Keratinocyte (primary cell): ENCODE measurements at regions not wholly inside any gene's neighbourhood (a gene's known extent, or its start where the extent isn't known, plus 50 kb on each side); places are given as distances from the start of the nearest gene placed in this dataset.
"Not testable (repeated sequence)": the region's sequence is repeated elsewhere in the genome, so short reads cannot be mapped to it uniquely, and the experiment has no call there.

Source experiments
- DNase-seq: peaks from one replicate; pipeline ENCODE4 v3.0.0-alpha.2; 2011; ENCODE audit warnings: low read depth, missing footprints, low spot score
- FAIRE-seq: peaks from 2 replicates; lab custom pipeline; 2011; peaks lifted over from hg19 to GRCh38; lab: Jason Lieb, UNC
- H2AFZ ChIP-seq: 2 replicates; pipeline ENCODE4 v1.6.0; 2012; ENCODE audit warnings: low read length, control low read depth, inconsistent platforms; ENCODE audit not compliant: control insufficient read depth
- H3K27ac ChIP-seq: 2 replicates; pipeline ENCODE4 v1.5.1; 2011; ENCODE audit warnings: low read length; ENCODE audit not compliant: control insufficient read depth, insufficient read depth
- H3K27me3 ChIP-seq: 3 replicates; pipeline ENCODE4 v1.6.0; 2011; ENCODE audit warnings: low read length; ENCODE audit not compliant: control insufficient read depth, insufficient read depth; ENCODE audit errors: extremely low read depth
- H3K36me3 ChIP-seq, 2 experiments: 2 replicates in 1 of 2; 3 replicates in 1 of 2; pipeline ENCODE4 v1.5.1; 2011; ENCODE audit warnings: low read length in 2 of 2, mild to moderate bottlenecking in 1 of 2; ENCODE audit not compliant: control insufficient read depth in 2 of 2, insufficient read depth in 2 of 2; ENCODE audit errors: extremely low read depth in 1 of 2
- H3K4me1 ChIP-seq: 3 replicates; pipeline ENCODE4 v1.5.1; 2011; ENCODE audit warnings: low read length; ENCODE audit not compliant: control insufficient read depth, insufficient read depth; ENCODE audit errors: extremely low read depth
- H3K4me2 ChIP-seq: 3 replicates; pipeline ENCODE4 v1.6.0; 2011; ENCODE audit warnings: low read depth, low read length; ENCODE audit not compliant: control insufficient read depth, insufficient read depth; ENCODE audit errors: extremely low read depth
- H3K4me3 ChIP-seq, 3 experiments: fragments of 200-600 bp in 1 of 3; sonication (generic) in 1 of 3; 2 replicates in 2 of 3; 3 replicates in 1 of 3; pipeline ENCODE4 v1.5.1; 2011 to 2016; ENCODE audit warnings: low read length in 3 of 3, mild to moderate bottlenecking in 3 of 3, control low read depth in 2 of 3, inconsistent platforms in 1 of 3, low read depth in 1 of 3, mixed read lengths in 1 of 3, mixed run types in 1 of 3, moderate library complexity in 1 of 3; ENCODE audit not compliant: control insufficient read depth in 2 of 3, insufficient read depth in 2 of 3; ENCODE audit errors: extremely low read depth in 1 of 3
- H3K79me2 ChIP-seq: 2 replicates; pipeline ENCODE4 v1.6.0; 2012; ENCODE audit warnings: low read length; ENCODE audit not compliant: control insufficient read depth, insufficient read depth
- H3K9ac ChIP-seq: 3 replicates; pipeline ENCODE4 v1.6.0; 2011; ENCODE audit warnings: low read length; ENCODE audit not compliant: control insufficient read depth, insufficient read depth; ENCODE audit errors: extremely low read depth
- H3K9me1 ChIP-seq: 3 replicates; pipeline ENCODE4 v1.6.0; 2011; ENCODE audit warnings: low read length; ENCODE audit not compliant: control insufficient read depth, insufficient read depth; ENCODE audit errors: extremely low read depth
- H3K9me3 ChIP-seq: 2 replicates; pipeline ENCODE4 v1.5.1; 2012; ENCODE audit warnings: low read depth, low read length; ENCODE audit not compliant: control insufficient read depth
- H4K20me1 ChIP-seq: 3 replicates; pipeline ENCODE4 v1.6.0; 2011; ENCODE audit warnings: low read length; ENCODE audit not compliant: control insufficient read depth, insufficient read depth; ENCODE audit errors: extremely low read depth
- dilution Hi-C: fragments of 300-500 bp; cut with MboI; formaldehyde crosslinking; loops from one replicate; pipeline ENCODE4 v1.7.0; 2020; ENCODE audit warnings: low sequenced_read_pairs; ENCODE audit not compliant: extremely low pct_ligation_motif_present

GRCh38 chr1:149218080-149218988 lies 115.0 kb upstream of the NBPF9 start:
- H3K36me3 ChIP-seq, H3K27me3 ChIP-seq, H3K4me2 ChIP-seq, H3K4me3 ChIP-seq, H4K20me1 ChIP-seq, H3K27ac ChIP-seq, H3K9ac ChIP-seq, dilution Hi-C loops, H2AFZ ChIP-seq, H3K9me3 ChIP-seq, H3K79me2 ChIP-seq, FAIRE-seq, H3K4me1 ChIP-seq, H3K9me1 ChIP-seq, DNase-seq: not testable (repeated sequence)

DNA sequence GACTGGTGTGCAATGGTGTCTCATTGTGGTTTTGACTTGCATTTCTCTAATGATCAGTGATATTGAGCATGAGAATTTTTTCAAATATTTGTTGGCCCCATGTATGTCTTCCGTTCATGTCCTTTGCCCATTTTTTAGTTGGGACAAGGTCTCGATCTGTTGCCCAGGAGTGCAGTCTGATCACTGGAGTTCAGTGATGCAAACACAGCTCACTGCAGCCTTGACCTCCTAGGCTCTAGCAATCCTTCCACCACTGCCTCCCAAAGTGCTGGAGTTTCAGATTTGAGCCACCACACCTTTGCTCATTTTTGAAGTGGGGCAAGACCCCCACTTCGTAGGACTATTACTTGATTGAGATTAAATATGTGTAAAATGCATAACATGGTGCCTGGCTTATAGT lies 116.2 kb upstream of the NBPF9 start:
- H3K9me1 ChIP-seq, dilution Hi-C loops, H3K27ac ChIP-seq, H3K36me3 ChIP-seq, H3K4me1 ChIP-seq, H2AFZ ChIP-seq, H3K4me2 ChIP-seq, DNase-seq, H3K79me2 ChIP-seq, FAIRE-seq, H3K9me3 ChIP-seq, H3K4me3 ChIP-seq, H4K20me1 ChIP-seq, H3K27me3 ChIP-seq, H3K9ac ChIP-seq: not testable (repeated sequence)

DNA sequence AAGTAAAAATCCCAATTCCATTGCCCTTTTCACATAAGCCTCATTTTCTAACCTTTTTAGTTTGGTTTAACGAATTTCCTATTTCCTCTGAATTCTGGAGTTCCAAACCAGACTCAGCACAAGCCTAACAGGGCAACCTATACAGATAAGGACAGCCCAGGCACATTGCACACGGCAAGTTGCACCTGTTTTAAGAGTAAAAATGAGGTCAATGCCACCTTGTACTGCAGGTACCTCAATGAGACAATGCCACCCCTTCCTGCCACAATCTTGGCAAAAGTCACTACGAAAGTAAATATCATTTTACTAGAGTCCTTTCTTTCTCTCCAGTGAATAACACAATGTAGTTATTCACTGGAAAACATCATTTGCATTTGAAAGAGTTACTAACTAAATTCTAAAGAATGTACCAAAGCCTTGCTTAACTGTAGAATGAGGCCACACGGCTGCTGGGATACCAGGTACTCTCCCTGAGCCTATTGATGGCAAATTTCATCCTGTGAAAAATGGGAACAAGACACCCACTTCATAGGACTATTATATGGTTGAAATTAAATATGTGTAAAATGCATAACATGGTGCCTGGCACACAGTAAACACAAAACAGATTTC lies 117.2 kb upstream of the NBPF9 start:
- H3K9me1 ChIP-seq, H2AFZ ChIP-seq, H3K4me3 ChIP-seq, H3K4me1 ChIP-seq, DNase-seq, H3K27me3 ChIP-seq, H3K9me3 ChIP-seq, H3K36me3 ChIP-seq, dilution Hi-C loops, H3K79me2 ChIP-seq, FAIRE-seq, H3K27ac ChIP-seq, H3K4me2 ChIP-seq, H3K9ac ChIP-seq, H4K20me1 ChIP-seq: not testable (repeated sequence)

- H3K9me1 ChIP-seq, H3K4me3 ChIP-seq, H3K36me3 ChIP-seq, DNase-seq, H2AFZ ChIP-seq, H3K4me2 ChIP-seq, H3K9me3 ChIP-seq, H3K27ac ChIP-seq, H3K9ac ChIP-seq, dilution Hi-C loops, FAIRE-seq, H3K4me1 ChIP-seq, H3K27me3 ChIP-seq, H4K20me1 ChIP-seq, H3K79me2 ChIP-seq: not testable (repeated sequence)
These were observed 124.7 kb upstream of the NBPF9 start for GRCh38 chr1:149227933-149228665.
